Activated CD4-positive, alpha-beta T cell treated with anti-CD3 and anti-CD28 coated beads, Interleukin-2, amount 50 U/mL, for 1 hour (primary cell): ENCODE measurements at regions not wholly inside any gene's neighbourhood (a gene's known extent, or its start where the extent isn't known, plus 50 kb on each side); places are given as distances from the start of the nearest gene placed in this dataset.

Experiments used
- DNase-seq: peaks from one replicate; pipeline ENCODE4 v3.0.0-alpha.2; 2020

DNA sequence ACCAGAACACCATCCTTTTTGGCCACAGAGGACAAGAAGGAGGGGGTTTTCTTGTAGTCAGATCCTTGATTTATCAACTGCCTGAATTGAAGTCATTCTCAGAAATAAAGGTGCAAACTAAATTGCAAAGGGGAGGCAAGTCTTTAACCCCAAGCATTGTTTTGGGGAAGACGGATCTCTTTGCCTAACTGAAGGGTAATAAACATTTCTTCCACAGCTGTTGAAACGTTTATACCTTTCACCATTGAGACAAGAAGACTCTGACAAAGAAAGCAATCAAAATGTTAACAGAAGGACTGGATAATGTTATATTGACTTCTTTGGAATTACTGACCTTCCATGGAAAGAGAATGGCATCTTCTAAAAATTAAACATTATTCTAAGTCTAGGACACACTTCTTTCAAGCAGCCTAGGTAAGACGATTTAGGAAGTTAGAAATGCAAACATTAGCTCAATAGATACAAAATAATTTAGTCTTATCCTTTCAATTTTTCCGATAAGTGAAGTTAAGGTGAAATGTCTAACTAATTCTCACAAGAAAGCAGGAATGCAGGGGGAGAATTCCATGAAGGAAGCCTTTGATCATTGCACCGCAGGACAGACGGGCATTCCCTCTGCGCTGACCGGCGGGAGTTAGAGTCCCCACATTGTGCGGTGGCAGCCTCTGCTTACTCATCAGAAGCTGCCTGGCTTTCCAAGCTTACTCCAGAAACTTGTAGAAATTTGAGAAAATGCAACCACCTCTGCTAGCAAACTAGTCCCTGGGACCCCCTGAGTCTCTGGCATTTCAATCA is 69.4 kb upstream of the COPS8 start:
- DNase-seq = no peak

DNA sequence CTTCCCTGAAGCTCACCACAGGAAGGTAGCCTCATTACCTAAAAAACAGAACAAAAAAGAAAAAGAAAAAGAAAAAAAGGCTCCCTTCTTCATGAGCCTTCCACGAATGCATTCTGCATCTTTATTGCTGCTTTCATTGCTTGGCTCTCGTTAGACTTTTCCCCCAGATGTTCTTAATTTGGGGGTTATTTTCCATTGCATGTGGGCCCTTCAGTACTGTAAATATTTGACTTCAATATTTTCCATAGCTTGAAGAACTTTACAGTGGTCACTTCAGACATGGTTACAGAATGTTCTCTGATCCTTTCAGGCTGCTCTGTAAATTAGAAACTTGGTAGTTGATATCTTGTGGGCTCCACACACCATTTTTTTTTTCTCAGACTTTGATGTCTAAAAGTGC is 65.6 kb upstream of the COPS8 start:
- no peak for DNase-seq

DNA sequence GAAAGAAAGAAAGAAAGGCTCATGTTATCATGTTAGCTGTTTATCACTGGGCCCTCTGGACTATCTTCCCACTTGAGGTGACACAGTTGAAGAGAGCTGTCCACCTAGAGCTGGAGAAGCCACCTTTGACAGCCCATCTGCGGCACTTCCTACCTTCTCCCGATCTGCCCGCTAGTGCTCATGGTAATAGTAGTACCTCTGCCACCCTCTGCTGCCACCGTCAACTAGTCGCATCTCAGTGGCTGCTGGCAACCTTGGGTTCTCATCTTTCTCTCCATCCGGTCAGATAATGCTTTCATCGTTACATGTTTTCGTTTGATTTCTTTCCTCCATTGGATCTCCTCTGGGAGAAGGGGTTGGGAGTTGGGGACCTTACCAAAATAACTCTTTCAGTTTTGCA is 63.2 kb upstream of the COPS8 start:
- DNase-seq = no peak

DNA sequence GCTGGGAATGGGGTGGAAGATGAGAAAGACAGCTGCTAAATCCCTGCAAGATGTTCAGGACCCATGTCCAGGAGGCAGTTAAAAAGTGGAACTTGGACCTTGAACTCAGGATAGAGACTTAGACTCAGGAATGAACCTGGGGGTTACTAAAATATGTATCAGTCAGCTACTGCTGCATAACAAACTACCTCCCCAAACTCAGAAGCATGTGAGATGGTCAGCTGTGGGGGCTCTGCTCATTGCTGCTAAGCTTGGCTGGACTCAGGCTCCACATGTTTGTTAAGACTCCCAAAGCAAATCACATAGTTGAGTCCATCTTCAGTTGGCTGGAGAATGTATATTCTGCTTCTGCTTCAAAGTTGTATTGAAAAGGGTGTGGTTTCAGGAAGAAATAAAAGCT is 61.4 kb upstream of the COPS8 start:
- DNase-seq = no peak

DNA sequence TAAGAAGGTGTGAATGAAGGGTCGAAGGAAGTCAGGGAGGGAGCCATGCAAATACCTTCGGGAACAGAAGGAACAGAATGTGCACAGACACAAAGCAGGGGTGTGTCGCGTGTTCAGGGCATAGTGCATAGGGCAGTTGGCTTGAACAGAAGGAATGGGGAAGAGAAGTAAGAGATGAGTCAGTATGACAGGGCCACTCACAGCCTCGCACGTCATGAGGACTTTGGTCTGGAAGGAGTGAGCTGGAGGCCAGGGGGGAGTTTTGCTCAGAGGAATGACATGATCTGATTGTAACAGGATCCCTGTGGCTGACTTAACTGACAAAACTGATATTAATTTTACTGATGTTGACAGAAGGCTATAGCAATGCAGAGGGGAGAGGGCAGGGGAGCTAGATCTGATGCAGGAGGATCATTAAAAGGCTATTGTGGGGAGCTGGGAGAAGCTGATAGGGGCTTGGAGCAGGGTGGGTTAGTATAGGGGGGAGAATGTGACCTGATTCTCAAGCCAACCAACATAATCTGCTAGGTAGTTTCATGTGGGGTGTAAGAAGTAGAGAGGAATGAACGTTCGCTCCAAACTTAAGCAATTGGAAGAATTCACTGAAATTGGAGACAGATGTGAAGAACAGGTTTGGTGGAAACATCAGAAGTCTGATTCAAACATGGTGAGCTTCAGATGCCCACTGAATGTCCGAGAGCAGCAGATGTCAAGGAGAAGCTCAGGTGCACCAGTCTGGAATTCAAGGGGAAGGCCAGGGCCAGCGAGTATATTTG is 60.4 kb upstream of the COPS8 start:
- DNase-seq = no peak

DNA sequence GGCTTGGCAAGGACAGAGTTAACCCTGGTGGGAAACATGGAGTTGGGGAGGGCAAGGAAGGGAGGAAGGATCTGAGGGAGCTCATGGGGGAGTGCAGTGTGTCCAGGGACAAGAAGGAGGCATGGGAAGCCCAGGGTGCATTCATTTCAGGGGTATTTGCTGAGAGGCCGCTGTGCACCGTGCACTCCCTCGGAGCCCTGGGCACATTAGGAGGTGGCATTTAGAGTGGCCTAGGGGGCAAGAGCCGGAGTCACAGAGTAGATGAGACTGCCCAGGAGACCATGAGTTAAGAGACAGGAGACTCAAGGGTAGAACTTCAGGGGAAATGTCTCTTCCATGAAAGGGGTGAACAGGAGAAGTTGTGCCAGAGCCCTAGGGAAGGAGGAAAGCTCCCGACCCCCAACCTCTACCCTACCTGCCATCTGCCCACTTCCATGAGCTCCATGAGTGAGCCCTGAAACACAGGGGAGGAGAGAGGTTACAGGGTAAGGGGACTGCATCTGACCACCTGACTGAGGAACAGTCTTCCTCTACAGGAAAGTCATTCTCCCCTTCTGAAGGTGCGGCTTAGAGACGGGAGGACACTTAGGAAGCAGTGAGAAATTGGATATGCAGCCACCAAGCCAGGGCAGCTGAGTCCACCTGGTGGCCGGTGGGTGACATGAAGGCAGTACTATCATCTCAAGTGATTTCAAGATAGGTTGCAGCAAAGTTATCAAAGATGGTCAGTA is 58.5 kb upstream of the COPS8 start:
- peak; percentile 43 for DNase-seq

DNA sequence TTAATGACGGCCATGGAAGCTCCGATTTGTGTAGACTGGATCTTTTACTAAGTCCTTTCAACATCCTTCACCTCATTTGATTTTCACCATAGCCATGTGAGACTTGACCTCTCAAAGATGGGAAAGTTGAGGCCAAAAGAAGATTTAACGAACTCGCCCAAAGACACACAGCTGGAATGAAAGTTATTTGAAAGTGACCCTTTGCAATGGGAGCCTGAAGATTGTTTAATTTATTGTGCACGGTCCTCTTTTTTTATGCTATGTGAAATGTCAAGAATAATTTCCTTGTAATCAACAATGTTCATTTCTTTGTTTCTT is 58.0 kb upstream of the COPS8 start:
- no peak for DNase-seq

DNA sequence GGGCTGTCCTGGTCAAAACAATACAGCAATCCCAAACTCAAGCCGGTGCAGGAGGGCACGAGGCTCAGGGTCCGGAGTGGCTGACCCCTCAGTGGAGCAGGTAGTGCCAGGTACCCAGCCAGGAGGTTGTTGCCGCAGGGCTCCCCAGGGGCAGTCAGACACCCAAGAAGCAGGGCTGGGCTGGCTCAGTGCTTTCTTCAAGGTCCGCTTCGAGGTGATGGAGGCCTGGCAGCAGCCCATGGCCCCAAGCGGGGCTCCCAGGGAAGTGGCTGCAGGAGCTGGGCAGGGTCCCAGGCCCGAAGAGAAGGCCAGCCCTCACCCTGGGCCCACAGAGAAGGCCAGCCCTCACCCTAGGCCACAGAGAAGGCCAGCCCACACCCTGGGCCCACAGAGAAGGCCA is 55.3 kb upstream of the COPS8 start:
- no peak for DNase-seq

DNA sequence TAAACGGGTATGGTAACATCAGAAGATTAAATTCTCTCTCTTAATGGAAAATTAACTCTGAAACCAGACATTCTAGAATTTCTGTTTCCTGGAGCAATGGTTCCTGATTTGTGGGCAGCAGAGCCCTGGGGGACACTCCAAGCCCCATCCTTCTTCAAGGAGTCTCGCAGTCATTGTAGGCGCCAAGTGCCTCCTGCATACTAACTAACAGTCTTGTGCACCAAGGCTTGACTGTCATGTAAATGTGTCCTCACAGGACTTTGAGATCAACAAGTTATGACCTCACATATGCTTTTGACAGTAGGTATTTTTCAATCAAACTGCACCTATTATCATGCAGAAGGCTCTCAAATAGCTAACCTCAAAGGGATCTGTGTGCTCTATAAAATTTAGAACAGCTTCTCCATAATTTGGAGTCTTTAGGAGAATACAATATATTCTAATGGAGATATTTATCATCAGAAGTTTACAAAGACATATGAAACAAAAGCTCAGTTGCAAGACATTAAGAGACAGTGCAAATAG is 52.1 kb upstream of the COPS8 start:
- DNase-seq = no peak

DNA sequence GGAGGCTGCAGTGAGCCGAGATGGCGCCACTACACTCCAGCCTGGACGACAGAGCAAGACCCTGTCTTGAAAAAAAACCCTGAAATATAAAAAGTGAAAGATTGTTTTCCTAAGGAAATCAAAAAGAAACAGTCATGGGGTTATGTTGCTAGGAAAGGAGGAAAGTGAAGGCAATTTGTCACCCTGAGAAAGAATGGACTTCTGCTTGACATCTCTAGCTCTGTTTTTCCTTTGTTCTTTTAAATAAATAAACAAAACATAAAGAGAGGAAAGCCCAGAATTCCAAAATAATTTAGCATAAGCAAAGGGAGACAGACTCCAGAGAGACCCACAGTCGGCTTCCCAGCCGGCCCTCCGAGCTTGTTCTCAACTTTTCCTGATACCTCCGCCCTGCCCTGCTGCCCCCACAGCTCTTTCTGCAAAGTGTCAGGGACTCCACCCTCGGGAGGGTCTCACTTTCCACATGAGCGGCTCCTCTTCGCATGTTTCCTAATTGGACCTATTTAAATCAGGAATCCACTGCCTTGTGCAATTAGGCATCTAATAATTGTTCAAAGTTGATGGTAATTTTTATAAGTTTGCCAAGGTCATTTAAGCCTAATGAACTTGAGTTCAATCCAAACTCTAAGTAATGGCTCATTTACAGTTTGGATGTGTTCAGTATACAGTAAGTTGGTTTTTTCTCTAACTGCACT is 49.8 kb upstream of the COPS8 start:
- no peak for DNase-seq
